Activated CD4-positive, alpha-beta memory T cell treated with anti-CD3 and anti-CD28 coated beads for 36 hours (primary cell): ENCODE measurements at regions not wholly inside any gene's neighbourhood (a gene's known extent, or its start where the extent isn't known, plus 50 kb on each side); places are given as distances from the start of the nearest gene placed in this dataset.

Experiments used
- CTCF ChIA-PET: fragments of 350-600 bp; sonication (Branson Sonifier 250); formaldehyde crosslinking; loops from one replicate; lab custom pipeline; 2021; ENCODE audit warnings: antibody characterized with exemption, inconsistent platforms; lab: Charles Lee
- POLR2A ChIA-PET: fragments of 350-600 bp; sonication (Branson Sonifier 250); formaldehyde crosslinking; loops from one replicate; lab custom pipeline; 2021; ENCODE audit warnings: antibody characterized with exemption; lab: Charles Lee
- DNase-seq: peaks from one replicate; pipeline ENCODE4 v3.0.0-alpha.2; 2020
- H3K27ac Mint-ChIP-seq: one replicate; pipeline ENCODE4 v1.8.0; 2021; ENCODE audit warnings: mixed read lengths
- H3K27me3 Mint-ChIP-seq: one replicate; pipeline ENCODE4 v1.8.0; 2021; ENCODE audit warnings: mixed read lengths
- H3K36me3 Mint-ChIP-seq: one replicate; pipeline ENCODE4 v1.8.0; 2021; ENCODE audit warnings: mixed read lengths
- H3K4me1 Mint-ChIP-seq: one replicate; pipeline ENCODE4 v1.8.0; 2021; ENCODE audit warnings: low read depth, mixed read lengths
- H3K4me3 Mint-ChIP-seq: one replicate; pipeline ENCODE4 v1.8.0; 2021; ENCODE audit warnings: mild to moderate bottlenecking, mixed read lengths
- H3K9me3 Mint-ChIP-seq: one replicate; pipeline ENCODE4 v1.8.0; 2021; ENCODE audit warnings: mixed read lengths
- intact Hi-C: fragments of 100-400 bp; cut with micrococcal nuclease; formaldehyde crosslinking; loops from one replicate; pipeline ENCODE4 v1.15.1; 2023

DNA sequence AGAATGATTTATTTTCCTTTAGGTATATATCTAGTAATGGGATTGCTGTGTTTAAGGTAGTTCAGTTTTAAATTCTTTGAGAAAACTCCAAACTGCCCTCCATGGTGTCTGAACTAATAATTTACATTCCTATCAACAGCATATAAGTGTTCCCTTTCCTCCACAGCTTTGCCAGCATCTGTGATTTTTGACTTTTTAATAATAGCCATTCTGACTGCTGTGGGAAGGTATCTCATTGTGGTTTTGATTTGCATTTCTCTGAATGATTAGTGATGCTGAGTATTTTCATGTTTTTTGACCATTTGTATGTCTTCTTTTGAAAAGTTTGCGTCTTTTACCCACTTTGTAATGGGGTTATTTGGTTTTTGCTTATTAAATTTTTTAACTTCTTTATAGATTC is 571.6 kb upstream of the CCDC54 start:
- intact Hi-C loops = no loop called here
- Mint-ChIP-seq H3K4me3 (no peak overlapping the region), H3K27ac (no peak overlapping the region), H3K4me1 (no peaks in the 10 kb centered on the region), H3K27me3 (peaks cover 1% of the 10 kb centered on the region), H3K9me3 (no peaks in the 10 kb centered on the region), H3K36me3 (no peaks in the 10 kb centered on the region)
- ChIA-PET CTCF (no interaction called here), POLR2A (no interaction called here)
- DNase-seq = no peak

DNA sequence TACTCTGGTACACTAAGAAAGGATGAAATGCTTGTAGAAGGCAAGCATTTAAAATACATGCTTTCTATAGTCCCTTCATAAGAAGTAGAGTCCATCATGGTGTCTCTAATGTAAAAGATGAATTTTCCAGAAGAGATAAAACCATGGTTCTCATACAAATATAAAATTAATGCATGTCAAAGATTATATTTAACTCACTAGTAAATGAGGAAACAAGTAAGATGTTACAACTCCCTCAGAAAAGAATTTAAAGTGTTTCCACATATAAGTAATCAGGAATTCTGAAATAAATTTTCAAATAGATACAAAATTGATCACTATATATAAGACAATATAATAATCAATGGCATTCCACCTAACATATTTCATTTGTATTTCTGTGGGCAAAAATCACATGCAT is 570.3 kb upstream of the CCDC54 start:
- H3K36me3 Mint-ChIP-seq = no peaks in the 10 kb centered on the region
- no peak overlapping the region for H3K4me3 Mint-ChIP-seq
- POLR2A ChIA-PET = no interaction called here
- H3K27ac Mint-ChIP-seq = no peak overlapping the region
- CTCF ChIA-PET = no interaction called here
- H3K27me3 Mint-ChIP-seq = peaks cover 1% of the 10 kb centered on the region
- no peaks in the 10 kb centered on the region for H3K4me1 Mint-ChIP-seq
- H3K9me3 Mint-ChIP-seq = no peaks in the 10 kb centered on the region
- no peak for DNase-seq
- intact Hi-C loops = no loop called here

DNA sequence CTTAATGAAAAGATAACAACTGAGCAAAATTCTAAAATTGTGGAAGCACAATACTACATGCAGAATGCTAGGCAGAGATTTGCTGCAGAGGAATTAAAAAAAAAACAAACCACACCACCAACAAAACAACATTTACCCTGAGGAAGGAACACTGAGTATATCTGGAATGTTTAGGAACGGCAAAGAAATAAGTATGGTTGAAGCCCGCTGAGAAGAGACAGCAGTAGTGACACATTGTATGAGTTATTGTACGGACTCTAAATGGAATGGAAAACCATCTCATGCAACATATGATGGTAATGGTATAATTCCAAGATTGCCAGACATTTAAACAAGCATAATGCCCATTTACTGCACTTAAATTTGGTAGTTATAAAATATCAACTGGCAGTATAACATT is 568.2 kb upstream of the CCDC54 start:
- no peaks in the 10 kb centered on the region for H3K4me1 Mint-ChIP-seq
- H3K36me3 Mint-ChIP-seq = no peaks in the 10 kb centered on the region
- DNase-seq = no peak
- H3K9me3 Mint-ChIP-seq = no peaks in the 10 kb centered on the region
- peaks cover 1% of the 10 kb centered on the region for H3K27me3 Mint-ChIP-seq
- H3K4me3 Mint-ChIP-seq = no peak overlapping the region
- POLR2A ChIA-PET = no interaction called here
- CTCF ChIA-PET = no interaction called here
- intact Hi-C loops = no loop called here
- H3K27ac Mint-ChIP-seq = no peak overlapping the region

DNA sequence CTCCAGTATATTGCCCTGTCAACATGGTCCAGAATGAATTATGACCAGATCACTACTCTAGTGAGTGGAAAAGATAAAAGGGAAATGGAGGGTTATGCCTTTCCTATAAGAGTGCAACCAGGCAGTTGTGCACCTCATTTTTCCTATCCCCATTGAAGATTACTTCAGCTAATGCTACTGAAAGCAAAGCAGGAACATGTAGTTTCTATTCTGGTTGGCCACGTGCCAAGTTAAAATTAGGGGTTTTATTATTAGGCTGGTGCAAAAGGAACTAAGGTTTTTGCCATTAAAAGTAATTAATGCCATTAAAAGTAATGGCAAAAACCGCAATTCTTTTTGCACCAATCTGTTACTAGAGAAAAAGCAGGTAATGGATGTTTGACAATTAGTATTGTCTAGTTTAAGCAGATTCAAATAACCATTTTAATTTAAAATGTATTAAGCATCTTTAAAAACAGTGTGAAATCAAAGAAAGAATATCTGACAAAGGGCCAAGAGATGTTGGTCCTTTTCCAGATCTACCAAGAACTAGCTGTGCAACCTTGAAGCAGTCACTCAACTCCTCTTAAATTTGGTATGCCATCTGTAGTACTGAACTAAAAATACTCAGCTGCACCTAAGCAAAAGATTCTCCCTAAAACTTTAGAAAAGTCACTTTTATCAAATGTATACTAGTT is 567.5 kb upstream of the CCDC54 start:
- Mint-ChIP-seq H3K27ac (no peak overlapping the region), H3K36me3 (no peaks in the 10 kb centered on the region), H3K27me3 (peaks cover 1% of the 10 kb centered on the region), H3K9me3 (no peaks in the 10 kb centered on the region), H3K4me3 (no peak overlapping the region), H3K4me1 (no peaks in the 10 kb centered on the region)
- POLR2A ChIA-PET = interaction anchor here (0.5 kb wide), 1 partner anchor 8 kb away, joined by 3 read pairs; no protein-coding TSS in a partner anchor
- CTCF ChIA-PET = no interaction called here
- no peak for DNase-seq
- intact Hi-C loops = no loop called here

DNA sequence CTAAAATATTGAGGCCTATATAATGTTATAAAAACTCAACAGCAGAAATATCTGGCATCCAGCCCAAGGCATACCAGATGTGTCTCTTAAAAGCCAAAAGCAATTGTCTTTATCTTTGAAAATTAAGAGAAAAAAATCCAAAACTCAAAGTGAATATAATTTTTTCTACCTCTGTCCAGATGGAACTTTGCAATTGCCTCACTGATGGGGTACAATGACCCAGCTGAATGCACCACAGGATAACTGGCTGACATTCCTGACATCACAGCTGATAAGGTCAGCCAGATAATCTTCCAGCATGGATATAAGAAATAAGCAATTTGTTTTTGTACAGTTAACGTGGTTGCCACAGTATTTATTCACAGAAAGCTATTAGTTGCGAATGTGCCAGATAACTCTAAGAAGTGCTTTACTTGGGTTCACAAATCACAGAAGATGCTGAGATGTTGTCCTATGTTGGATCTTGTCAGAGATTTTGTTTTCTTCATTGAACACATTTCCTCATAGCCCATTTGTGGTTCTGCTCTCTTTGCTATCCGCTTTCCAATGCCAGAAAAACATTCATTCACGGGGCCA is 566.9 kb upstream of the CCDC54 start:
- Mint-ChIP-seq H3K4me1 (no peaks in the 10 kb centered on the region), H3K4me3 (no peak overlapping the region), H3K9me3 (no peaks in the 10 kb centered on the region), H3K27me3 (peaks cover 1% of the 10 kb centered on the region), H3K36me3 (no peaks in the 10 kb centered on the region), H3K27ac (no peak overlapping the region)
- ChIA-PET CTCF (no interaction called here), POLR2A (interaction anchor here (0.5 kb wide), 1 partner anchor 9 kb away, joined by 3 read pairs; no protein-coding TSS in a partner anchor)
- intact Hi-C loops = no loop called here
- DNase-seq = no peak

DNA sequence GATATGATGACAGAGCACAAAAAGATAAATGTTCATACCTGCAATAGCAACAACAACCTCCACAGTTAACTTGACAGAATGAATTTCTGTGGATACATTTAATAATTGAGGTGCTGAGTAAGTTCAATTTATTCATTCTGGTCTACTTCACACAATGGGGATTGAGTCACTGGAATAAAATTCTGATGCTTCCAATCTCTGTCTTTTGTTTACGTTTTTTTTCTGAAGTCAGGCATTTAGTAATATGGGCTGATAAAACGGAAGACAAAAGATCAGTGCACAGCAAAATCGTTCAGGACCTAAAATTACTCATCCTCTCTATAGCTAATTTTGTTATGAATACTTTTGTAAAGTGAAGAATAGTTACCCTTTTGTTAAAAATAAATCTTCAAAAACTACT is 565.9 kb upstream of the CCDC54 start:
- H3K4me3 Mint-ChIP-seq = no peak overlapping the region
- peaks cover 1% of the 10 kb centered on the region for H3K27me3 Mint-ChIP-seq
- H3K36me3 Mint-ChIP-seq = no peaks in the 10 kb centered on the region
- H3K4me1 Mint-ChIP-seq = no peaks in the 10 kb centered on the region
- ChIA-PET POLR2A (no interaction called here), CTCF (no interaction called here)
- no peaks in the 10 kb centered on the region for H3K9me3 Mint-ChIP-seq
- intact Hi-C loops = no loop called here
- DNase-seq = no peak
- no peak overlapping the region for H3K27ac Mint-ChIP-seq

DNA sequence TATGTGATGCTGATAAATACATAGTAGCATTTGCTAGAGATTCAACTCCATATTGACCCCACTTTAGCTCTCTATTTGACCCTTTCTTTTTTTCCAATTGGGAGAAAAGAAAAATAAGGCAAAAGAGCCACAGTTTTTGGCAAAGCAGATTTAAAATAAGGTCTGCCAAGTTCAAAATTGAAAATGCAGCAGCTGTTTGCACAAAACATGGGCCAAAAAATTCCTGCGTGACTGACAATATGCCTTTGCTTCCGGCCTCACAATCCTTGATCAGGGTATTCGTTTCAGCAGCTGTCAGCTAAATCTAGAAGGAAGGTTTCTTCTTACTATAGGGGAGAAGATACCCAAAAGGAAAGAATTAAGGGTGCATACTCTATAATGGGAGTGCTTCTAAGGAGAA is 563.5 kb upstream of the CCDC54 start:
- H3K4me3 Mint-ChIP-seq = no peak overlapping the region
- POLR2A ChIA-PET = no interaction called here
- CTCF ChIA-PET = no interaction called here
- no peak for DNase-seq
- no peaks in the 10 kb centered on the region for H3K4me1 Mint-ChIP-seq
- no peaks in the 10 kb centered on the region for H3K27me3 Mint-ChIP-seq
- no peaks in the 10 kb centered on the region for H3K9me3 Mint-ChIP-seq
- no peaks in the 10 kb centered on the region for H3K36me3 Mint-ChIP-seq
- intact Hi-C loops = no loop called here
- no peak overlapping the region for H3K27ac Mint-ChIP-seq

DNA sequence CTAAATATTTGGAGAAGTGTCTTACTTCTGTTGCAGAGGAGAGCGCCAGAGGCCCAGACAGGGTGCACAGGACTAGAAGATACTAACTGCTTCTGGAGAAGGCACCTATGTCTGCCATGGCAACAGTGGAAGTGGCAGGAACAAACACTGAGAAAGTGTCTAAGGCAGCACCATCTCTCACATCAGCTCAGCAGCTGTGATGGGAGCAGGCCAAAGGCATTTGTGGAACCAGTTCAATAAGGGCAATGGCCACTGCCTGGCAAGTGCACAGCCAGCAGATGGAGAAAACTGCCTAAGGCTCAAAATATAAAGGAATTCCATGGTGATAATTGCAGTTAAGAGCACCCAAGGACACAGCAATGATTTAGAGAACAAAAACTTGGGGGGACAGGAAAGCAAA is 563.0 kb upstream of the CCDC54 start:
- POLR2A ChIA-PET = no interaction called here
- intact Hi-C loops = no loop called here
- H3K27me3 Mint-ChIP-seq = no peaks in the 10 kb centered on the region
- H3K4me1 Mint-ChIP-seq = no peaks in the 10 kb centered on the region
- CTCF ChIA-PET = no interaction called here
- H3K4me3 Mint-ChIP-seq = no peak overlapping the region
- no peaks in the 10 kb centered on the region for H3K36me3 Mint-ChIP-seq
- H3K27ac Mint-ChIP-seq = no peak overlapping the region
- no peaks in the 10 kb centered on the region for H3K9me3 Mint-ChIP-seq
- no peak for DNase-seq

DNA sequence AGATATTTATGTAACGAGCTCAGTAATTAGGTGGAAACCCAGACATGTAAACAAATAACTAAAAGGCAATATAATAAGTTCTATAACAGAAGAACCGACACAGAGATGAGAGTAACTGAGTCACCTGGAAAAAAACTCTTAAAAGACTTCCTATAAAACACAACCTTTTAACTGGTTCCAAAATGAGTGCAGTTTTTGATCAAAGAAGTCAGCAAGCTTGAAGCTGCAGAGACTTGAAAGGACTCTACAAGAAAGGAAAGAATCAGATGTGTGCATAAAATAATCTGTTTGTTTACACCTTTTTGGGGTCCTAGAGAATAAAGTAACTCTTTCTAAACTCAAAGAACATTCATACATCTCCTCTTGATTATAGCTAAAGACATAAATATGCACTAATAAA is 560.4 kb upstream of the CCDC54 start:
- ChIA-PET CTCF (no interaction called here), POLR2A (no interaction called here)
- no peaks in the 10 kb centered on the region for H3K27me3 Mint-ChIP-seq
- no peak for DNase-seq
- H3K4me1 Mint-ChIP-seq = no peaks in the 10 kb centered on the region
- intact Hi-C loops = no loop called here
- no peak overlapping the region for H3K27ac Mint-ChIP-seq
- H3K9me3 Mint-ChIP-seq = no peaks in the 10 kb centered on the region
- no peak overlapping the region for H3K4me3 Mint-ChIP-seq
- H3K36me3 Mint-ChIP-seq = no peaks in the 10 kb centered on the region

DNA sequence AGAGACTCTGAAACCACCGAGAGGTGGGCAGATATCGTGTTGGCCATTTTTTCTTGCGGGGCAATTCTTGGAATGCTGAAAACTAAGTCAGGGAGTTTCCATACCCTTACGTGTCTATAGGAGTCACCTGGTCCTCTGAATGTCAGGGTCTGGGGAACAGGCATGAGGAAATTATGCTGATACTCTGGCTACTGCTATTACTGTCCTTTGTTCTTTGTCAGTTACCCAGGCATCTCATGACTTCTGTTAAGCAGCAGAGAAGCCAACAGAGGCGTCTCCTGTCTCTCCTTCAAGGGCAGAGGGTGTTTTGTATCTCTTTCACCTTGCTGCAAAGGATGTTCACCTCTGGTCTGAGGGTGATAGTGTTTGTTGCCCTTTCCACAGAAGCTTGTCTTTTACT is 559.5 kb upstream of the CCDC54 start:
- Mint-ChIP-seq H3K27ac (no peak overlapping the region), H3K4me3 (no peak overlapping the region), H3K27me3 (no peaks in the 10 kb centered on the region), H3K9me3 (no peaks in the 10 kb centered on the region), H3K4me1 (no peaks in the 10 kb centered on the region), H3K36me3 (no peaks in the 10 kb centered on the region)
- ChIA-PET POLR2A (no interaction called here), CTCF (no interaction called here)
- DNase-seq = no peak
- intact Hi-C loops = no loop called here

DNA sequence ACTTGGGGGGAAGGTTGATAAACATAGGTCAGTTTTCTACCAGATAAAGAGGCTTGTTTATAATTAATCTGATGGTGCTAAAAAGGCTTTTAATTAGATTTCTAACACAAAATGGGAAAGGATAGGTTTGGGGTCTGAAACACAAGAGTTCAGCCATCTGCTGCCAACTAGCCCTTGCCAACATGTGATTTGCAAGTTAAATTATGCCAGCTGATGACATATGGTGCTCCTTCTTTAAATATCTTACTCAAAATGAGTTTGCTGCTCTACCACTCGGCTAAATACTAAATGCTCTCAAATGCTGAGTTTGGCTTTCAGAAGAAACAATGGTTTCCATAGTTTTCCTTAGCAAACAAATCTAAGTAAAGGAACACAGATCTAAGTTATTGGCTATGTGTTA is 557.8 kb upstream of the CCDC54 start:
- H3K27ac Mint-ChIP-seq = no peak overlapping the region
- no peaks in the 10 kb centered on the region for H3K9me3 Mint-ChIP-seq
- no peaks in the 10 kb centered on the region for H3K27me3 Mint-ChIP-seq
- ChIA-PET POLR2A (no interaction called here), CTCF (no interaction called here)
- intact Hi-C loops = no loop called here
- no peak overlapping the region for H3K4me3 Mint-ChIP-seq
- no peaks in the 10 kb centered on the region for H3K4me1 Mint-ChIP-seq
- DNase-seq = no peak
- no peaks in the 10 kb centered on the region for H3K36me3 Mint-ChIP-seq

DNA sequence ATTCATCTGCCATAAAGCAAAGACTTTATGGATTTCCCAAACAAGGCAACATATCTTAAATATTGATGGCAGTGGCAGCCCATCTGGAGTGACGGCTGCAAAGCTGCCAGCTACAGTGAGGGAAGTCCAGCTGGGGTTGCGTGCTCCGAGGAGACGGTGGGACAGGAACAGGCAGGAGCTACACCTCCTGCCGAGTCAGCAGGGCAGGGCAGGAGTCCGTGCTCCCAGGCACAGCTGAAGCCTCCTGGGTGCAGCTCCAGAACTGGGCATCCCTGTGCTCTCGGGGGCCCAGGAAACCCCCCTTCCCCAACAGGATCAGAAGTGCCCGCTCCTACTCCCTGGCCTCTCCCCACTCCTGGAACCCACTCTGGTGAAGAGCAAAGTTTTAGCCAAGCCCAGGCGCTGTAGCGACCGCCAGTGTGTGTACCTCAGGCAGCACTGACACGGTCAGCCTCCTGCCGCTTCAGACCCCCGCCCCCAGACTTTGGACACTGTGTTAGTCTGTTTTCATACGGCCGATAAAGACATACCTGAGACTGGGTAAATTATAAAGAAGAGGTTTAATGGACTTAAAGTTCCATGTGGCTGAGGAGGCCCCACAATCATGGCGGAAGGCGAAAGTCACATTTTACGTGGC is 556.4 kb upstream of the CCDC54 start:
- DNase-seq = no peak
- CTCF ChIA-PET = no interaction called here
- no peaks in the 10 kb centered on the region for H3K27me3 Mint-ChIP-seq
- intact Hi-C loops = no loop called here
- H3K36me3 Mint-ChIP-seq = no peaks in the 10 kb centered on the region
- POLR2A ChIA-PET = no interaction called here
- no peaks in the 10 kb centered on the region for H3K9me3 Mint-ChIP-seq
- no peak overlapping the region for H3K27ac Mint-ChIP-seq
- H3K4me1 Mint-ChIP-seq = no peaks in the 10 kb centered on the region
- no peak overlapping the region for H3K4me3 Mint-ChIP-seq

DNA sequence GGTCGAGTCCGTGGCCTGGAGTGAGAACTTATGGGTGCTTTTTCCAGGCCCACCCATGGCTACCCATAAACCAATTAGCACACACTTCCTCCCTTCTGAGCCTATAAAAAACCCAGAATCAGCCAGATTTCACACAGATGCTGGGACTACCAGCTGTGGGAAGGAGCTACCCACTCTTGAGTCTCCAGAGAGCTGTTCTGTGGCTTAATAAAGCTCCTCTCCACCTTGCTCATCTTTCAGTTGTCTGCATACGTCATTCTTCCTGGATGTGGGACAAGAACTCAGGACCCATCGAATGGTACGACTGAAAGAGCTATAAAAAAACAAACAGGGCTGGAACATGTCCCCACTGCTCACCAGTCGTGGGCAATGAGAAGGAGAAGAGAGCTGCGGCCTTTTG is 555.4 kb upstream of the CCDC54 start:
- no peaks in the 10 kb centered on the region for H3K4me1 Mint-ChIP-seq
- ChIA-PET CTCF (no interaction called here), POLR2A (no interaction called here)
- no peaks in the 10 kb centered on the region for H3K9me3 Mint-ChIP-seq
- no peaks in the 10 kb centered on the region for H3K27me3 Mint-ChIP-seq
- intact Hi-C loops = no loop called here
- DNase-seq = no peak
- H3K4me3 Mint-ChIP-seq = no peak overlapping the region
- H3K27ac Mint-ChIP-seq = no peak overlapping the region
- H3K36me3 Mint-ChIP-seq = no peaks in the 10 kb centered on the region
